ENCODE measurements at regions not wholly inside any gene's neighbourhood (a gene's known extent, or its start where the extent isn't known, plus 50 kb on each side); places are given as distances from the start of the nearest gene placed in this dataset.

- TF ChIP-seq EZH2 (IDR thresholded peaks at IDR 0.05; ENCODE audit: low read depth, unreplicated experiment) (no peak), CTCF (conservative IDR thresholded peaks at IDR 0.05; ENCODE audit: low read depth in 2 of 2) (no peak), JUNB (IDR thresholded peaks at IDR 0.05; ENCODE audit: unreplicated experiment) (no peak), ZNF462 (CRISPR knock-in tag; IDR thresholded peaks at IDR 0.05) (no peak), POLR2AphosphoS5 (IDR thresholded peaks at IDR 0.05; ENCODE audit: low read depth) (no peak), REST (IDR thresholded peaks at IDR 0.05; ENCODE audit: unreplicated experiment) (no peak), ETS1 (IDR thresholded peaks at IDR 0.05) (no peak), ZNF331 (CRISPR knock-in tag; IDR thresholded peaks at IDR 0.05; ENCODE audit: low read depth) (no peak), EZH2phosphoT487 (IDR thresholded peaks at IDR 0.05; ENCODE audit: unreplicated experiment) (no peak), CREB1 (CRISPR knock-in tag; IDR thresholded peaks at IDR 0.05; ENCODE audit: low read depth) (no peak), ZNF114 (CRISPR knock-in tag; IDR thresholded peaks at IDR 0.05) (no peak)
These were observed 260.6 kb downstream of the ABCC12 start for GRCh38 chr16:47895146-47895545.
